ENCODE measurements at regions not wholly inside any gene's neighbourhood (a gene's known extent, or its start where the extent isn't known, plus 50 kb on each side); places are given as distances from the start of the nearest gene placed in this dataset.
"Not testable (repeated sequence)": the region's sequence is repeated elsewhere in the genome, so short reads cannot be mapped to it uniquely, and the experiment has no call there.

- no peak for DNase-seq (ENCODE audit: low spot score)
These were observed 148.8 kb upstream of the NPY start for GRCh38 chr7:24135003-24135817.

- DNase-seq (ENCODE audit: low spot score): no peak
These were observed 146.7 kb upstream of the NPY start for GRCh38 chr7:24137338-24137737.

DNA sequence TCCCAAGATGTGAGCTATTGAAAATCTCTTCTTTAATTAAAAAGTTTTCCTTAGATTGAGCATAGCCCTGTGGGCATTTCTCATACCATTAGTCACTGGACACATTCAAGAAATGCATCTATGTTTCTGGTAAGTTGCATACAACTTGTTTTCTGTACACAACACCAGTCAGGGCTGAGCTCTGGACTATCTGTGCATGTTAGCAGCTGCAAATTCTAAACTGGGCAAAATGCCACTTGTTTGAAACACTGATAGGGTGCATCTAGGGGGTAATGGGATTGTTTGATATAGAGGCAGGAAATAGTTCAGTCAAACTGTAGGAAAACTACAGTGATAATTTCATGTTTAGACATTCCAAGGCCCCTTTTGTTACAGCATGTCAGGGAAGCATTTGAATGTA lies 145.6 kb upstream of the NPY start:
- no peak for DNase-seq (ENCODE audit: low spot score)

- DNase-seq (ENCODE audit: low spot score): no peak
These were observed 144.0 kb upstream of the NPY start for GRCh38 chr7:24140001-24140400.

GRCh38 chr7:24141874-24142509 lies 142.0 kb upstream of the NPY start:
- DNase-seq (ENCODE audit: low spot score): no peak

DNA sequence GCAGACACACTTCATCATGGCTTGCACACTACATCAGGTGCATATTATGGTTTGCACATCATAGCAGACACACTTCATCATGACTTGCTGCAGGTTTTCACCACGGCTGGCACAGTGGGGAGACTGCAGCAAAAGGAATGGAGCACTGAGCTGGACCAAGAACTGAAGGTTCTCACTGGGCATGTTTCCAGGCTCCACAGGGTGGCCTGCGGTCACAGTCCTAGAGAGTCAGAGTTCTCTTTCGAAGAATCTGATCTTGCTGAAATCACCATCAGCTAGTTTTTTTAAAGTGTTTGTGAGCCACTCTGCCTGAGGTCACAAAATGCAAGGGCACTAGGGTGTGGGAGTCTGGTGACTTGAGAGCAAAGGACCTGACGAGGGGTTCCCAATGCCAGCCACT lies 140.4 kb upstream of the NPY start:
- no peak for DNase-seq (ENCODE audit: low spot score)

DNA sequence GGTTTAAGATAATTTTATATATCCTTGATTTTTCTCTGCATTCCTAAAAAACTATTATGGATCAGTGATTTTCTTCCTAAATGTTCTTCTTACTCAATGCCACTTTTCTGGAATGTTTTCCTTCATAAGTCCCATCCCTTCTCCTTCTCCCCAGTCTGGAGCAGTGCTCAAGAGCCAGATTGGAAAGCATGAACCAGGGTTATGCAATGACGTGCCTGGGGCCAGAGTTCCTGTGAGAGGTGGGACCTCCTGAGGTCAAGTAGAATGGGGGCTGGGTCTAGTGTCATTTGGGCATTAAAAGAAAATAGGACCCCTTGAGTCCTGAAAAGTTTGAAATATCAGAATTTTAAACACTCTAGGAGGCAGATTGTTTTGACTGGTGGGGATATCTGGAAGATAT lies 132.0 kb upstream of the NPY start:
- DNase-seq (ENCODE audit: low spot score): no peak

- DNase-seq (ENCODE audit: low spot score): no peak
These were observed 131.6 kb upstream of the NPY start for GRCh38 chr7:24152356-24152755.

- DNase-seq (ENCODE audit: low spot score): no peak
These were observed 131.0 kb upstream of the NPY start for GRCh38 chr7:24152877-24153472.

GRCh38 chr7:24157666-24158065 lies 126.3 kb upstream of the NPY start:
- DNase-seq (ENCODE audit: low spot score): no peak

DNA sequence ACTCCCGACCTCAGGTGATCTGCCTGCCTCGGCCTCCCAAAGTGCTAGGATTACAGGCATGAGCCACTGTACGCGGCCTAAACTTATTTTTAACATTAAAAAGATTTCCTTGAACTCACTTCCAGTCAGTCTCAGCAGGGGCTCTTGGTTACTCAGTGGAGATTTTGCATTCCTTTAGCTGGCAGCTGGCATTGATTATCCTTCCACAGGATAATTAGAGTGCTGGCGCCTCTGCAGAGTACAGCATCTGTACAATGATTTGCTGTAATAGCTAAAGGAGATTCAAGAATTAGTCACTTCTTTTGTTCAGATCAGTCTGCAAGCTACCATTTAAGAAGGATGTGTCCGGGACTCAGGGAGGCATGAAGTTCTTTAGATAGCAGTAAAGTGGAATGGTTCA lies 125.0 kb upstream of the NPY start:
- no peak for DNase-seq (ENCODE audit: low spot score)

- DNase-seq (ENCODE audit: low spot score): no peak
These were observed 119.6 kb upstream of the NPY start for GRCh38 chr7:24164401-24164800.

GRCh38 chr7:24169077-24169624 lies 114.8 kb upstream of the NPY start:
- DNase-seq (ENCODE audit: low spot score): no peak

- not testable (repeated sequence) for DNase-seq (ENCODE audit: low spot score)
These were observed 112.0 kb upstream of the NPY start for GRCh38 chr7:24171951-24172350.

DNA sequence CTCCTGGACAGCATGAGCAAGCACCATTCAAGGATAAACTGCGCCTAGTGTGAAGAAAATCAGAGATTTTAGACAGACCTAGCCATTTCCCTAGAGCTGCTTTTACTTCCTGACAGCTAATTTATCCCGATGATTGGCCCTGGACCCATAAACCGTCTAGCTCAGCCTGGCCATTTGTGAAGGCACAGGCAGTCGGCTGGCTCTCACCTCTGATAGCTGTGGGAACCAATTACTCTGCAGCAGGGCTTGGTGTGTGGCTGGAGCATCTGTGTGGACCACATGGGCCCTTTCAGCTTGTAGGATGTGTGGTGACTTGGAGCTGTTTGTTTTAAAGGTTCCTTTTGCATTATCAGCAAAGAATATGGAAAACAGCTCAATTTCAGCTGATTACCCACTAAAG lies 111.1 kb upstream of the NPY start:
- no peak for DNase-seq (ENCODE audit: low spot score)

DNA sequence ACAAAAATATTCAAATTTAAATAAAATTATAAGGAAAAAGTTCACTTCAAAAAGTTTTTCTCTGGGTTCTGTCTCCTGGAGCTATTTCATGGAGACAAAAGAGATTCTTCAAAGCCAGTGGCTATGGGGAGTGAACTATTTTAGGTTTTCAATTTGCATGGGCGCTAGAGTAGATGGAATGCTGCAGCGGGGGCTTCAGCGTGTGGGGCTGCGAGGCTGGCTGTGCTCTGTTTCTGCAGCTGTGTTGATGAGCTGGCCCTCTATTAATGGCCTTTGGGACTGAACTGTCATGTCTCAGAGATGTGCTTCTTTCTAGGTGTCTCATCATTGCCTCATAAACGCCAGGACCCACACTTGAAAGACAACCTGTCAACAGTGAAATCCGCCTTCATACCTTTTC lies 108.4 kb upstream of the NPY start:
- no peak for DNase-seq (ENCODE audit: low spot score)

DNA sequence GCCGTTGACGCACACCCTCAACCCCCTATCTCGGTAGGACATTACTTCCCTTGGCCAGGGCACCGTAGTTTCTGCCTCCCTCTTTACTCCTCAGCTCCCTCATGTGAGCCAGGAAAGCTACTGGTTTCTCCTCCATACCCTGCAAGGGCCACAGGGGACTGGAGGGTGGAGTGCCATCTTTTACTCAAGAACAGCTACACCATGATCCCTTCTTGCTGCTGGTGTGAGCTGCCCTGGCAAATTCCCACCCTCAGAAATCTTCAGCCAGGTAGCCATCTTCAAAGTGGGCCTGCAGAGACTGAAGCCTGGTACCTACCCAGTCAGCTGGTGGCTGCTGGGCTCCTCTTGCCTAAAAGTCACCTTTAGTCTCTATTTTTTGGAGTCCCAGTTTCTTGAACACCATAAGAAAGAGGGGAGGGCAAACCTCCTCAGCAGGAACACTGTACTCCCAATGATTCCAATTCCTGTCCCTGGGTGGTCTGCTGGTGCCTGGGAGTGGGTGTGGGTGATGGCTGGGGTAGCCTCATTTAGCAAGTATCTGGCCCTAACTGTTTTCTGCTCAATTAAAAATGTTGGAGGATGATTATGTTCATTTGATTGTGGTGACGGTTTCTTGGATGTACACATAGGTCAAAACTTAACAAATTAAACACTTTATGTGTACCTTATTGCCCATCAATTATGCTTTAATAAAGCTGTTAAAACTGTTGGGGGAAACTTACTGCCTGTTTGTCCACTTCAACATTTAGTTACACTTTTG lies 105.0 kb upstream of the NPY start:
- no peak for DNase-seq (ENCODE audit: low spot score)

DNA sequence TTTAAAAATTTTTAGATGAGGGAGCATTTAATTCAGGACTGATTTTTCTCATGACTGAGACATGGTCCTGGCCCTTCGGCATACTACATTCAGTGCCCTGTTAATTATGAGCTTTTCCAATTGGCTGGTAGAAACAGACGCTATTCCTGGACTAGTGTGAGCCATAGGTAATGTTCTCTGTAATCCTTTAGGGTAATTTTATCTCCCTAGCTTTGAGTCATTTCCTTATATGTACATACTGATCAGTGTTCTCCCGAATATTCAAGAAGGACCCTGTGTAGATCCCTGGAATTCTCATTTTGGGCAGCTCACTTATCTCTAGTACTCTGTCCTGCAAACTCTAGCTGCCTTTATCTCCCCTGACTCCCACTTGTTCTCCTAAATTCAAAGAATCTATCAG lies 92.6 kb upstream of the NPY start:
- DNase-seq (ENCODE audit: low spot score): no peak

DNA sequence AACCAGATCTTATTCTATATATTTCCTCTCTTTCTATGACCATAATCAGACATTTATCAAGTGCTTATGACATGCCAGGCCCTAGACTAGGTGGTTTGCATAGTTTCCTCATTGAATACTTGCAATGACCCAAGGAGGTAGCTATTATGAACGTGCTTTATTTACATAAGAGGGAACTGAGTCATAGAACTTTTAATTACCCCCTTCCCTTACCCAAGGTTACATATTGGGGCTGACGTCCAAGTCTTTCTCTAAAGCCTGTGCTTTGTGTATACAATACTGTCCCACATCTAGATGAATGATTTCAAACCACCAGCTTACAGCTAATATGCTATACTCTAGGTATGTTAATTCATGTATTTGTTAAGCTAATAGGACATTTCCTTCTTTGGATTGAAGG lies 91.9 kb upstream of the NPY start:
- DNase-seq (ENCODE audit: low spot score): no peak

- DNase-seq (ENCODE audit: low spot score): no peak
These were observed 91.3 kb upstream of the NPY start for GRCh38 chr7:24192691-24193090.

GRCh38 chr7:24197852-24198251 lies 86.1 kb upstream of the NPY start:
- no peak for DNase-seq (ENCODE audit: low spot score)

DNA sequence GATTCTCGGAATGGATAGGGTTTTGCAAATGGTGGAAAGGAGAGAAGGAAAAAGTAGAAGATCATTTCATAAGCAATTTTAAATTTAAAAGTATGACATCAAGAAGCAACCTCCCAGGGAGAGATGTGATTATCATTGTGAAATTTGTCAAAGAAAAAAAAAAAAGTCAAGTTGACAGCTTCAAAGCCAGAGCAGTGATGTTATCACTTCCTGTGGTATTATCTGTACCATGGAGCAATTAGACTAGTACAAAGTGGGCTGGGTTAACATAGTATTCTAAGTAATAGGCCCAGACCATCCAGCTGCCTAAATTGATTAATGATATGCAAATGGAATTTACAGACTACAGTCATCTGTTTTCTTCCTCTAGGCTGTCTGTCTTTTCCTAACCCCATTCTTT lies 84.0 kb upstream of the NPY start:
- no peak for DNase-seq (ENCODE audit: low spot score)

Measured in kidney capillary endothelial cell (primary cell).